ENCODE measurements at regions not wholly inside any gene's neighbourhood (a gene's known extent, or its start where the extent isn't known, plus 50 kb on each side); places are given as distances from the start of the nearest gene placed in this dataset.

GRCh38 chr10:108303149-108303548, 1138.6 kb upstream of the SORCS1 start:
- Histone ChIP-seq H3K4me3 (replicated peaks; ENCODE audit: low read depth, low read length) (no peak overlapping the region), H3K27me3 (replicated peaks; ENCODE audit: control insufficient read depth, insufficient read depth, low read length) (no peaks in the 10 kb centered on the region), H3K36me3 (ENCODE audit: control insufficient read depth, insufficient read depth, low read length) (no peaks in the 10 kb centered on the region)
- DNase-seq (ENCODE audit: extremely low read depth, insufficient read length): no peak
- no peak for TF ChIP-seq CTCF (IDR thresholded peaks at IDR 0.05; ENCODE audit: insufficient read depth, low read length, poor library complexity, severe bottlenecking)

DNA sequence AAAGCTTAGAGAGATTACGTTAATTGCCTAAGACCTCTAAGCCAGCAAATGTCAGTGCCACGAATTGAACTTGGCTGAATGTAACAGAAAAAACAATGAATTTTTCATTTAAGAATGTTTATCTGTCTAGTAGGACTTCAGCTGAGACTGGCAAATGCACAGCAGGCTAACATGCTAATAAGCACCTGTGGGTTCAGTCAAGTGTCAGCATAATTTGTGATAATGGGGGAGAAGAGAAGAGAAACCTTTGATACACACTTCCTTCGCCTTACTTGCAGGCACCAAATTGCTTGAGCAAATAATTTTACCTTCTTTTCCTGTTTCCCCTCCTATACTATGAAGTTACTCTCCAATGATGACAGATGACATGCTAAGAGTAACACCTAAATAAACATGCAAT, 1136.5 kb upstream of the SORCS1 start:
- no peak for DNase-seq (ENCODE audit: extremely low read depth, insufficient read length)
- H3K27me3 ChIP-seq (replicated peaks; ENCODE audit: control insufficient read depth, insufficient read depth, low read length): no peaks in the 10 kb centered on the region
- H3K36me3 ChIP-seq (ENCODE audit: control insufficient read depth, insufficient read depth, low read length): no peaks in the 10 kb centered on the region
- TF ChIP-seq CTCF (IDR thresholded peaks at IDR 0.05; ENCODE audit: insufficient read depth, low read length, poor library complexity, severe bottlenecking): no peak
- H3K4me3 ChIP-seq (replicated peaks; ENCODE audit: low read depth, low read length): no peak overlapping the region

DNA sequence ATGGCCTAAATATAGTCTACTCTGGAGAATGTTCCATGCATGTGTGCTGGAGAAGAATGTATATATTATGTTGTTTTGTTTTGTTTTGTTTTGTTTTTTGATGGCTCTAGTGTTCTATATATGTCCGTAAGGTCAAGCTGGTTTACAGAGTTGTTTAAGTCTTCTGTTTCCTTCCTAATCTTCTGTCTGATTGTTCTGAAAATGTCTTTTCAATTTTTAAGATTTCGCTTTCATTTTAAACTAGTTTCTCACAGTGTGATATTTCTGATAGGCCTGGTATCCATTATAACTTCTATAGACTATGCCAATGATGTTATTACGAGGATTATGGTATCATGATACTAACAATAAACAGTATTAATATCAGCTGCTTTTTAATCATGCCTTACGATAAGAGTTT, 1126.3 kb upstream of the SORCS1 start:
- Histone ChIP-seq H3K4me3 (replicated peaks; ENCODE audit: low read depth, low read length) (no peak overlapping the region), H3K27me3 (replicated peaks; ENCODE audit: control insufficient read depth, insufficient read depth, low read length) (no peaks in the 10 kb centered on the region), H3K36me3 (ENCODE audit: control insufficient read depth, insufficient read depth, low read length) (no peaks in the 10 kb centered on the region)
- no peak for TF ChIP-seq CTCF (IDR thresholded peaks at IDR 0.05; ENCODE audit: insufficient read depth, low read length, poor library complexity, severe bottlenecking)
- DNase-seq (ENCODE audit: extremely low read depth, insufficient read length): no peak

- Histone ChIP-seq H3K4me3 (replicated peaks; ENCODE audit: low read depth, low read length) (no peak overlapping the region), H3K36me3 (ENCODE audit: control insufficient read depth, insufficient read depth, low read length) (no peaks in the 10 kb centered on the region), H3K27me3 (replicated peaks; ENCODE audit: control insufficient read depth, insufficient read depth, low read length) (no peaks in the 10 kb centered on the region)
- DNase-seq (ENCODE audit: extremely low read depth, insufficient read length): no peak
- TF ChIP-seq CTCF (IDR thresholded peaks at IDR 0.05; ENCODE audit: insufficient read depth, low read length, poor library complexity, severe bottlenecking): no peak
Observed at GRCh38 chr10:108275895-108276685, 1111.6 kb upstream of the SORCS1 start.

DNA sequence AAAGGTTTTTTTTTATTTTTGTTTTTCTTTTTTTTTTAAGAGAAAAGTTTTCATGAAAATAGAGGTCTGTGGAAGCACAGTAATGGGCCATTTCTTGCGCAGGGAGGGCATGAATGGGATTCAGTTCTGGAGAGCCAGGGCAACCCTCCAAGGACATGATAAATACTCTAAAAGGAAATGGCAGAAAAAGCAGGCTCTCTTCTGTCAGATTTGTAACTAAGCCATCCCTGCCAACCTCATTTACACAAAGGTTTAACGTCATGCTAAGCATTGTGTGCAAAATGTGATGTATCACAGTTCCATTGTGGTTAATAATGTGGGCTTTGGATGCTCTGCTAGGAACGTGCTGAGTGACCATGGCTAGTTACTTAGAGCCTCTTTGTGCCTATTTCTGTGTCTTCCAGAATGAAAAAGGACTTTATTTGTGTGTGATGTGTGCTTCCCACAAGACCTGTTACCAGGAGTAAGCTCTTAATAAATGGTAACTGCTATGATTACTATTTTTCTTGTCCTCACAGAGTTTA, 1095.9 kb upstream of the SORCS1 start:
- DNase-seq (ENCODE audit: extremely low read depth, insufficient read length): no peak
- Histone ChIP-seq H3K36me3 (ENCODE audit: control insufficient read depth, insufficient read depth, low read length) (no peaks in the 10 kb centered on the region), H3K4me3 (replicated peaks; ENCODE audit: low read depth, low read length) (no peak overlapping the region), H3K27me3 (replicated peaks; ENCODE audit: control insufficient read depth, insufficient read depth, low read length) (no peaks in the 10 kb centered on the region)
- no peak for TF ChIP-seq CTCF (IDR thresholded peaks at IDR 0.05; ENCODE audit: insufficient read depth, low read length, poor library complexity, severe bottlenecking)

All from GM06990 (cell line).